Liver (tissue), 8 donors: ENCODE measurements at regions not wholly inside any gene's neighbourhood (a gene's known extent, or its start where the extent isn't known, plus 50 kb on each side); places are given as distances from the start of the nearest gene placed in this dataset.

Experiments used
- DNase-seq: peaks from one replicate; pipeline ENCODE4 v3.0.0-alpha.2; 2017; ENCODE audit warnings: low spot score
- H3K27ac ChIP-seq, 2 donors: one replicate each; pipeline ENCODE4 v1.7.0; 2013; ENCODE audit warnings: inconsistent platforms in 2 of 2, low read length in 2 of 2, control low read depth in 1 of 2, low read depth in 1 of 2, mild to moderate bottlenecking in 1 of 2
- H3K27me3 ChIP-seq, 4 donors: one replicate each; pipeline versions ENCODE4 v1.6.1 to v1.7.0; 2013; ENCODE audit warnings: low read length in 3 of 4, inconsistent platforms in 1 of 4, mild to moderate bottlenecking in 1 of 4, moderate library complexity in 1 of 4; ENCODE audit not compliant: control insufficient read depth in 4 of 4, insufficient read depth in 4 of 4
- H3K36me3 ChIP-seq, 4 donors: one replicate each; pipeline versions ENCODE4 v1.6.1 to v1.7.0; 2013; ENCODE audit warnings: low read length in 3 of 4, mild to moderate bottlenecking in 3 of 4, low read depth in 1 of 4, moderate library complexity in 1 of 4; ENCODE audit not compliant: control insufficient read depth in 4 of 4, insufficient read depth in 3 of 4
- H3K4me1 ChIP-seq, 4 donors: one replicate each; pipeline versions ENCODE4 v1.6.1 to v1.7.0; 2013; ENCODE audit warnings: low read length in 3 of 4, mild to moderate bottlenecking in 3 of 4, moderate library complexity in 1 of 4; ENCODE audit not compliant: control insufficient read depth in 4 of 4, insufficient read depth in 4 of 4
- H3K4me3 ChIP-seq, 3 donors: one replicate each; pipeline versions ENCODE4 v1.6.1 to v1.7.0; 2013; ENCODE audit warnings: low read length in 3 of 3, control low read depth in 1 of 3, low read depth in 1 of 3, mild to moderate bottlenecking in 1 of 3
- H3K9ac ChIP-seq, 2 donors: one replicate each; pipeline ENCODE4 v1.7.0; 2013; ENCODE audit warnings: low read length in 2 of 2, mild to moderate bottlenecking in 2 of 2, moderate library complexity in 2 of 2, control low read depth in 1 of 2, low read depth in 1 of 2
- H3K9me3 ChIP-seq, 4 donors: one replicate each; pipeline versions ENCODE4 v1.6.1 to v1.7.0; 2013; ENCODE audit warnings: low read length in 3 of 4; ENCODE audit not compliant: control insufficient read depth in 4 of 4
- EGR1 ChIP-seq, 2 donors: IDR thresholded peaks; 2 replicates each; pipeline ENCODE4 v1.6.1; 2016 to 2018; ENCODE audit warnings: antibody characterized with exemption in 2 of 2, low read depth in 2 of 2
- FOXA1 ChIP-seq: IDR thresholded peaks from 2 replicates; pipeline ENCODE4 v1.6.1; 2016; ENCODE audit warnings: antibody characterized with exemption
- GABPA ChIP-seq, 2 donors: IDR thresholded peaks in 1 of 2; conservative IDR thresholded peaks in 1 of 2; 2 replicates each; pipeline ENCODE4 v1.6.1; 2016; ENCODE audit warnings: antibody characterized with exemption in 2 of 2, mild to moderate bottlenecking in 1 of 2, moderate library complexity in 1 of 2
- JUND ChIP-seq, 2 donors: IDR thresholded peaks; 2 replicates each; pipeline ENCODE4 v1.6.1; 2016; ENCODE audit warnings: antibody characterized with exemption in 2 of 2
- NR2F2 ChIP-seq: IDR thresholded peaks from 2 replicates; pipeline ENCODE4 v1.6.1; 2016; ENCODE audit warnings: antibody characterized with exemption
- RAD21 ChIP-seq, 2 donors: IDR thresholded peaks; 2 replicates each; pipeline ENCODE4 v1.6.1; 2016; ENCODE audit warnings: antibody characterized with exemption in 2 of 2, mild to moderate bottlenecking in 2 of 2
- RXRA ChIP-seq, 2 donors: IDR thresholded peaks; 2 replicates each; pipeline ENCODE4 v1.6.1; 2017 to 2018; ENCODE audit warnings: antibody characterized with exemption in 2 of 2, mild to moderate bottlenecking in 1 of 2
- SP1 ChIP-seq: IDR thresholded peaks from 2 replicates; pipeline ENCODE4 v1.6.1; 2018; ENCODE audit warnings: antibody characterized with exemption, mild to moderate bottlenecking
- TAF1 ChIP-seq: conservative IDR thresholded peaks from 2 replicates; pipeline ENCODE4 v1.6.1; 2016; ENCODE audit warnings: antibody characterized with exemption, mild to moderate bottlenecking
- YY1 ChIP-seq: IDR thresholded peaks from 2 replicates; pipeline ENCODE4 v1.6.1; 2016; ENCODE audit warnings: antibody characterized with exemption, mild to moderate bottlenecking
- WGBS: extraction: QIAGEN DNeasy Blood & Tissue Kit; methylation state at CpG from one replicate; pipeline ENCODE4 v1.1.7; 2013; 5-methylcytosine and 5-hydroxymethylcytosine counted together
- TF ChIP-seq, protein P1 (sequence below): IDR thresholded peaks from 2 replicates; pipeline ENCODE4 v1.6.1; 2016; ENCODE audit warnings: antibody characterized with exemption
- TF ChIP-seq, protein P2 (sequence below): IDR thresholded peaks from 2 replicates; pipeline ENCODE4 v1.6.1; 2016; ENCODE audit warnings: antibody characterized with exemption, mild to moderate bottlenecking
- TF ChIP-seq, protein P3 (sequence below): fragments of 150-350 bp; IDR thresholded peaks from 2 replicates; pipeline ENCODE4 v1.5.1; 2017; ENCODE audit warnings: improper control_type of control experiment, low read depth, low read length; ENCODE audit not compliant: missing input control
- TF ChIP-seq, protein P4 (sequence below): IDR thresholded peaks from 2 replicates; pipeline ENCODE4 v1.6.1; 2016; ENCODE audit warnings: antibody characterized with exemption
- donor health status: healthy.
- donor health status: healthy.
- donor health status: healthy.
- donor health status: healthy.
- donor health status: healthy.

DNA sequence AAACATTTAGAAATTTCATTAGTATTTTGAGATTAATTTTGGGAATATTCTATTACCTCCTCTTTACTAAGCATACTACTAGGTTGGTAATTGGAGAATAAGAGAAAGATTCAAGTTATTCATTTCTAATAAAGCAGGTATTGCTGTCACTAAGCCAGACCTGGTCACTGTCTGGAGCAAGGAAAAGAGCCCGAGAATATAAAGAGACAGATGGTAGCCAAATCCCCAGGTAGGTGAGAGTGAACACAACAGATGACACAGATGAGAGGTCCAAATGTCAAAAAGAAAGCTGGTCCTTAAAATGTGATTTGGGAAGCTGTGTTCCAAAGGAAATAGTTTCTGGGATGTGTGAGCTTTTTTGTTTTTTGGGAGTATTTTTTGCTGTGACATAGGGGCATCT is 128.6 kb downstream of the ZNF100 start:
- H3K27ac ChIP-seq: no peak overlapping the region
- no peak overlapping the region for H3K9ac ChIP-seq
- no peaks in the 10 kb centered on the region for H3K36me3 ChIP-seq
- no peak for DNase-seq
- H3K4me1 ChIP-seq: no peaks in the 10 kb centered on the region
- no peak for TF ChIP-seq GABPA (IDR thresholded peaks at IDR 0.05 in 1 of 2, conservative IDR thresholded peaks at IDR 0.05 in 1 of 2)
- H3K9me3 ChIP-seq: peaks cover 0 to 4% (median 0%) of the 10 kb centered on the region in 4 donors
- WGBS: 68% methylated on average over 1 of the region's 1 CpG
- no peaks in the 10 kb centered on the region for H3K27me3 ChIP-seq
- no peak overlapping the region for H3K4me3 ChIP-seq

DNA sequence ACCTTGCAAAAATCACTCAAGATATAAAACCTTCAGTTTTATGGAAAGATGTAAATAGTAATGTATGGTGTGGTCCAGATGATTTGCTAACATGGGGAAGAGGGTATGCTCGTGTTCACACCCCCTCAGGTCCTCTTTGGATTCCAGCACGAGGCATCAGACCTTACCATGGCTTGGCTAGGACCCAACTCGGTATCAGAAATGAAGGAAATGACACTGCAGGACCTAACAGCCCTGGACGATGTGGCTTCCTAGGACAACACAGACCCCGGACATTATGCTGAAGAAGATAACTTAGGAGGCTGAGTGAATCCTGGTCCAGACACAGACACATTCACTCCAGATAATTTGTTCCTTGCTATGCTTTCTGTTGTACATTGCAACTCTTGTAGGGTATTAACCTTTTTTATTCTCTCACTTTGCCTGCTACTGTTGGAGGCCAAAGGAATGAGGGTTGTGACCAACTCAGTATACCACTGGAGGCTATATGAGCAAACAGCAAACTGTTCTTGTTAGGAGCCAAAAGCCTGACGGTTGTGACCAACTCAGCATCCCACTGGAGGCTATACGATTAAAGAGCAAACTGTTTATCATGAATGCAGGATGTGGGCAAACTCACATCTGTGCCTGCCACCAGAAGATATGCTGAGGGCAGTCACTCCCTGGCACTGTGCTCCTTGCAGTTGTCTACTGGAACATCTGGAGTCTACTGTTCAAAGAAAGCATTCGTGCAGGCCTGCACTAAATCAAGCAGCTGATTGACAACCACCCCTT is 121.7 kb downstream of the ZNF429 start:
- H3K9me3 ChIP-seq: peaks cover 0 to 4% (median 0%) of the 10 kb centered on the region in 4 donors
- H3K9ac ChIP-seq: no peak overlapping the region
- 64% methylated on average over 8 of the region's 8 CpGs for WGBS
- TF ChIP-seq SP1 (no peak), JUND (IDR thresholded peaks at IDR 0.05) (no peak), YY1 (no peak), EGR1 (IDR thresholded peaks at IDR 0.05; ENCODE audit: low read depth in 2 of 2) (no peak), NR2F2 (no peak), TAF1 (no peak), RXRA (IDR thresholded peaks at IDR 0.05) (no peak), FOXA1 (no peak), RAD21 (IDR thresholded peaks at IDR 0.05) (no peak)
- TF ChIP-seq, protein P1, sequence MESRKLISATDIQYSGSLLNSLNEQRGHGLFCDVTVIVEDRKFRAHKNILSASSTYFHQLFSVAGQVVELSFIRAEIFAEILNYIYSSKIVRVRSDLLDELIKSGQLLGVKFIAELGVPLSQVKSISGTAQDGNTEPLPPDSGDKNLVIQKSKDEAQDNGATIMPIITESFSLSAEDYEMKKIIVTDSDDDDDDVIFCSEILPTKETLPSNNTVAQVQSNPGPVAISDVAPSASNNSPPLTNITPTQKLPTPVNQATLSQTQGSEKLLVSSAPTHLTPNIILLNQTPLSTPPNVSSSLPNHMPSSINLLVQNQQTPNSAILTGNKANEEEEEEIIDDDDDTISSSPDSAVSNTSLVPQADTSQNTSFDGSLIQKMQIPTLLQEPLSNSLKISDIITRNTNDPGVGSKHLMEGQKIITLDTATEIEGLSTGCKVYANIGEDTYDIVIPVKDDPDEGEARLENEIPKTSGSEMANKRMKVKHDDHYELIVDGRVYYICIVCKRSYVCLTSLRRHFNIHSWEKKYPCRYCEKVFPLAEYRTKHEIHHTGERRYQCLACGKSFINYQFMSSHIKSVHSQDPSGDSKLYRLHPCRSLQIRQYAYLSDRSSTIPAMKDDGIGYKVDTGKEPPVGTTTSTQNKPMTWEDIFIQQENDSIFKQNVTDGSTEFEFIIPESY: no peak
- TF ChIP-seq, protein P2, sequence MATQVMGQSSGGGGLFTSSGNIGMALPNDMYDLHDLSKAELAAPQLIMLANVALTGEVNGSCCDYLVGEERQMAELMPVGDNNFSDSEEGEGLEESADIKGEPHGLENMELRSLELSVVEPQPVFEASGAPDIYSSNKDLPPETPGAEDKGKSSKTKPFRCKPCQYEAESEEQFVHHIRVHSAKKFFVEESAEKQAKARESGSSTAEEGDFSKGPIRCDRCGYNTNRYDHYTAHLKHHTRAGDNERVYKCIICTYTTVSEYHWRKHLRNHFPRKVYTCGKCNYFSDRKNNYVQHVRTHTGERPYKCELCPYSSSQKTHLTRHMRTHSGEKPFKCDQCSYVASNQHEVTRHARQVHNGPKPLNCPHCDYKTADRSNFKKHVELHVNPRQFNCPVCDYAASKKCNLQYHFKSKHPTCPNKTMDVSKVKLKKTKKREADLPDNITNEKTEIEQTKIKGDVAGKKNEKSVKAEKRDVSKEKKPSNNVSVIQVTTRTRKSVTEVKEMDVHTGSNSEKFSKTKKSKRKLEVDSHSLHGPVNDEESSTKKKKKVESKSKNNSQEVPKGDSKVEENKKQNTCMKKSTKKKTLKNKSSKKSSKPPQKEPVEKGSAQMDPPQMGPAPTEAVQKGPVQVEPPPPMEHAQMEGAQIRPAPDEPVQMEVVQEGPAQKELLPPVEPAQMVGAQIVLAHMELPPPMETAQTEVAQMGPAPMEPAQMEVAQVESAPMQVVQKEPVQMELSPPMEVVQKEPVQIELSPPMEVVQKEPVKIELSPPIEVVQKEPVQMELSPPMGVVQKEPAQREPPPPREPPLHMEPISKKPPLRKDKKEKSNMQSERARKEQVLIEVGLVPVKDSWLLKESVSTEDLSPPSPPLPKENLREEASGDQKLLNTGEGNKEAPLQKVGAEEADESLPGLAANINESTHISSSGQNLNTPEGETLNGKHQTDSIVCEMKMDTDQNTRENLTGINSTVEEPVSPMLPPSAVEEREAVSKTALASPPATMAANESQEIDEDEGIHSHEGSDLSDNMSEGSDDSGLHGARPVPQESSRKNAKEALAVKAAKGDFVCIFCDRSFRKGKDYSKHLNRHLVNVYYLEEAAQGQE: no peak
- TF ChIP-seq, protein P3, sequence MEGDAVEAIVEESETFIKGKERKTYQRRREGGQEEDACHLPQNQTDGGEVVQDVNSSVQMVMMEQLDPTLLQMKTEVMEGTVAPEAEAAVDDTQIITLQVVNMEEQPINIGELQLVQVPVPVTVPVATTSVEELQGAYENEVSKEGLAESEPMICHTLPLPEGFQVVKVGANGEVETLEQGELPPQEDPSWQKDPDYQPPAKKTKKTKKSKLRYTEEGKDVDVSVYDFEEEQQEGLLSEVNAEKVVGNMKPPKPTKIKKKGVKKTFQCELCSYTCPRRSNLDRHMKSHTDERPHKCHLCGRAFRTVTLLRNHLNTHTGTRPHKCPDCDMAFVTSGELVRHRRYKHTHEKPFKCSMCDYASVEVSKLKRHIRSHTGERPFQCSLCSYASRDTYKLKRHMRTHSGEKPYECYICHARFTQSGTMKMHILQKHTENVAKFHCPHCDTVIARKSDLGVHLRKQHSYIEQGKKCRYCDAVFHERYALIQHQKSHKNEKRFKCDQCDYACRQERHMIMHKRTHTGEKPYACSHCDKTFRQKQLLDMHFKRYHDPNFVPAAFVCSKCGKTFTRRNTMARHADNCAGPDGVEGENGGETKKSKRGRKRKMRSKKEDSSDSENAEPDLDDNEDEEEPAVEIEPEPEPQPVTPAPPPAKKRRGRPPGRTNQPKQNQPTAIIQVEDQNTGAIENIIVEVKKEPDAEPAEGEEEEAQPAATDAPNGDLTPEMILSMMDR: no peak
- TF ChIP-seq, protein P4, sequence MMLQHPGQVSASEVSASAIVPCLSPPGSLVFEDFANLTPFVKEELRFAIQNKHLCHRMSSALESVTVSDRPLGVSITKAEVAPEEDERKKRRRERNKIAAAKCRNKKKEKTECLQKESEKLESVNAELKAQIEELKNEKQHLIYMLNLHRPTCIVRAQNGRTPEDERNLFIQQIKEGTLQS: no peak
- no peaks in the 10 kb centered on the region for H3K4me1 ChIP-seq
- no peak overlapping the region for H3K4me3 ChIP-seq
- H3K27ac ChIP-seq: no peak overlapping the region
- H3K36me3 ChIP-seq: no peaks in the 10 kb centered on the region
- no peaks in the 10 kb centered on the region for H3K27me3 ChIP-seq
- DNase-seq: no peak
